GM19397 (cell line): ENCODE measurements at regions not wholly inside any gene's neighbourhood (a gene's known extent, or its start where the extent isn't known, plus 50 kb on each side); places are given as distances from the start of the nearest gene placed in this dataset.
"Not testable (repeated sequence)": the region's sequence is repeated elsewhere in the genome, so short reads cannot be mapped to it uniquely, and the experiment has no call there.

ENCODE experiments used
- ATAC-seq: cut with Tn5 transposase; IDR thresholded peaks from one replicate; pipeline ENCODE4 v1.9.1; 2021; ENCODE audit warnings: mild to moderate bottlenecking, moderate library complexity; ENCODE audit not compliant: unreplicated experiment

DNA sequence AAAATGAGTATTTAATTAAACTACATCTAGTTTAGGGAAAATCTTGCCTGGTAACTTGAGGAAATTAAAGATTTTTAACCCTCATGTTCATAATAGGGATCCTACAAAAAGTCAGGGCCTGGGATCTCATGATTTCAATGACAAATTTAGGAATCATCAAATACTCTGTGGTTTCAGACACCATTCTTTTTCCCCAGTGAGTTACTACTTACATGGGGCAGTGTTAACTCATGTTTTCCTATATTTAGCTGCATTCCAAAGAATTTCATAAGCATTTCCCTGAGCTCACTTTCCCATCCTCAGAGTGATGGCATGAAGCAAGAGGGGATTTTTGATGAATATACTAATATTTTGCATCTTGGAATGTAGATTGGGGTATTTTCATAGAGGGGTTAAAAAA is 321.7 kb downstream of the CENPW start:
- no peak for ATAC-seq

- no peak for ATAC-seq
Observed at GRCh38 chr6:126662966-126663365, 323.1 kb downstream of the CENPW start.

DNA sequence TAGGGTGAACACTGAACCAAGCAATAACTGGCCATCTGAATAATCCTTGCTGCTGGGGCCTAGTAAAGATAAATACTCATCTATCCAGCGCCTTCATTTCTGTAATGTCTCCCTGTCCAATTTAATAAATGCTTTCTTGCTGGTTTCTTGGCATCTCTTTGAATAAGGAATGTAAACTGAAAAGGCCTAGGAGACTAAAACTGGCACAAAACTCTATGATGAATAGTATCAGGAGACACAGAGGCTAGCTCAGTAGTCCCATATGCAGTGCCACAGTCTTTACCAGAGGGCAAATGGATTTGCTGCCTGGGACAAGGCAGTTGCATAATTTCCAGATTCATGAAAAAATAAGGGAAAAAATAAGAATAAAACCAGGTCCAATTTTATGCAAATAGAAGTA is 324.4 kb downstream of the CENPW start:
- no peak for ATAC-seq

DNA sequence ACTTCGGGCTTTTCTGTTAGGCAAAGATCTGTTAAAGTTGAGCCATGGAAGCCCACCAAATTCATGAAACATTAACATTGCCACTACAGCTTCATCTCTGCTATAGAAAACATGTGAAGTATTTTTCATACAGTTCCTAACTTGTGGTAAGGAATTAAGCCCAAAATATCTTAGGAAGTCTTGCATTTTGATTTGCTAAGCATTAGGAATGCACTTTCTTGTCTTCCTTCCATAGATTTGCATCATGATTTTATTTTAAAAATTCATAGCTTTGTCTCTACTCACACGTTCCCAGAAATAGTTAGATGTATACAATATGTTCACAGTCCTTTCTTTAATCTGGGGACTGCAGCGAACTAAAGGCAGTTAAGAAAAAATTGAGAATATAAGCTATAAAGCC is 325.6 kb downstream of the CENPW start:
- ATAC-seq = no peak

GRCh38 chr6:126667071-126667470 is 327.2 kb downstream of the CENPW start:
- no peak for ATAC-seq

GRCh38 chr6:126667728-126668127 is 327.8 kb downstream of the CENPW start:
- no peak for ATAC-seq

DNA sequence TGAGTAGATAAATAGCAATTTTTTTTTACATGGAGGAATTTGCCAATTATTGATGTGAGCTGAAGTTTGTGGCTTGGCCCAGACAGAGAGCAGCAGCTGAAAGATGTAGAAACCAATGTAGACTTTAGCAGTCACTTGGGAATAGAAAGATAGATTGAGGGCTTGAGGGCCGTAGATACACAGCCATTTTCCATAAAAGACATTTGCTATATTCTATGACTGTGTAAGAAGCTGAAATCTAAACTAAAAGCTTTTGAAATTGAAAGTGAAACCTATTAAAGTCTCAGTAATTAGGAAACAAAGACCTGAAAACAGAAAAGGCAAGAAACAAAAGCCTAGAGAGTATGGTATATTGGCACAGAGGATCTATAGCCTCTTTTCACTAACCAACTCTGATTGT is 332.7 kb downstream of the CENPW start:
- peak; percentile 72 for ATAC-seq

GRCh38 chr6:126673749-126674148 is 333.8 kb downstream of the CENPW start:
- not testable (repeated sequence) for ATAC-seq

DNA sequence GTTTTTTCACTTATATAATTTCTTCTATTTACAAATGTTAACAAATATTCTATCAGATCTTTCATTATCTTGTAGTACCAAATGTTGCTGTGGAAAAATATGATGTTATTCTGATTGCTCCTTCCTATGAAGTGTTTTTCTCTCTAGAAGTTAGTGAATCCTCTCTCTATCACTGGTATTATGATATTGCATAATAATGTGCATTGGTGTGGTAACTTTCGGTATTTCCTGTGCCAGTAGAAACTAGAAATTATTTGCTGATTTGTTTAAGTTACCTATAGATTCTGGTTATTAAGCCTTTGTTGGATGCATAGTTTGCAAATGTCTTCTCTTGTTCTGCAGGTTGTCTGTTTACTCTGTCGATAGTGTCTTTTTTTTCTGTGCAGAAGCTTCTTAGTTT is 342.5 kb downstream of the CENPW start:
- ATAC-seq = no peak

- ATAC-seq = no peak
Observed at GRCh38 chr6:126685182-126685581, 345.3 kb downstream of the CENPW start.

DNA sequence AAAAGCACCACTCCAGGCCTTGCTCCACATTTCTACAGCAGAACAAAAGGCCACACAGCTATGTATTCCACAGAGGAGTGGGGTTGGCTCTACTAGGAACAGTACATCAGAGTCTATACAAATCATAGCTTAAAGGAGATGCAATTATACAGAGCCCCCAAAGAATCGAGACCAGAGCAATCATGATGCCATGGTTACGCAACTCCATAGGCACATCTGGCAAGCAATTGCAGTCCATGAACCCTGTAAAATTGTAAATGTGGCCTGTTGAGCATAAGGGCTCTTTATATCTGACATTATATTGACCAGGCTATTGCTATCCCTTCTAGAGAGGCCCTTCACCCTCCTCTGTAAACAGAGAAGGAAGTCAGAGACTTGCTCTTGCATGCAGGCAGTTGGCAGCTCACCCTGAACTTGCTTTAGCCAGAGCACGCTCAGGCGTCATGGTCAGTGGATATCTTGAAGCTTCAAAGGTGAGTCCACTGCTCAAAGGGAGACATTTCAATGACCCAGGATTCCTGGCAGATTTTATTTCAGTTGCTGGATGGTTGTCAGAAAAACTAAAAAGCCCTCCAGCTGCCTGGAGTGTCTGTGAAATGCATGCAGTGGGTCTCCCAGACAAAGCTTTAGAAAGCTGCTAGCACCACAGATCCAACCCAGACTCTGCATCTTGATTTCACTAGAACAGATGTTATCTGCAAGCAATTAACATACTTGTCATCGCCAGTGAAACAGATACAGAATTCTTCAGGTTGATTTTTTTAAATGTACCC is 357.2 kb downstream of the CENPW start:
- no peak for ATAC-seq

DNA sequence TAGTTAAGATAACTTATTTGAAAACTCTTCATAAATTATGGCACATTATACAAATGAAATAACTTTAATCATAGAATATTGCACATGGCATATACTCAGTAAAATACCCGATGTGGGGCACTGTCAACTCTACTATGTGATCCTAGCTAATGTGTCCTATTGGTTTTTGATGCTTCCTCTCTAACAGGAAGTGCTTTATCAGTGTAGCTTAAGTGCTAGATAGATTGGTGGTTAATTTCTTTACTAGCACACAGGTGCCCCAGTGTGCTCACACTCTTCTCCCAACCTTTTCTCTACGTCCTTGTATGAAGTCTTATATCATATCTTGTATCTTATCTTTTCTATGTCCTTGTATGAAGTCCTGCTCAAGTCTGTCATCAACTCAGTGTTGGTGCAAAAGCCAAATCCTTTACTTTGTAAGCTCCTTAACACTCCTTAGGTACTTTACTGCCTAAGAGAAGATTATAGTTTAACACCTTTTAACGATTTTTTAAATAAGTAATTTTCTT is 358.9 kb downstream of the CENPW start:
- no peak for ATAC-seq

DNA sequence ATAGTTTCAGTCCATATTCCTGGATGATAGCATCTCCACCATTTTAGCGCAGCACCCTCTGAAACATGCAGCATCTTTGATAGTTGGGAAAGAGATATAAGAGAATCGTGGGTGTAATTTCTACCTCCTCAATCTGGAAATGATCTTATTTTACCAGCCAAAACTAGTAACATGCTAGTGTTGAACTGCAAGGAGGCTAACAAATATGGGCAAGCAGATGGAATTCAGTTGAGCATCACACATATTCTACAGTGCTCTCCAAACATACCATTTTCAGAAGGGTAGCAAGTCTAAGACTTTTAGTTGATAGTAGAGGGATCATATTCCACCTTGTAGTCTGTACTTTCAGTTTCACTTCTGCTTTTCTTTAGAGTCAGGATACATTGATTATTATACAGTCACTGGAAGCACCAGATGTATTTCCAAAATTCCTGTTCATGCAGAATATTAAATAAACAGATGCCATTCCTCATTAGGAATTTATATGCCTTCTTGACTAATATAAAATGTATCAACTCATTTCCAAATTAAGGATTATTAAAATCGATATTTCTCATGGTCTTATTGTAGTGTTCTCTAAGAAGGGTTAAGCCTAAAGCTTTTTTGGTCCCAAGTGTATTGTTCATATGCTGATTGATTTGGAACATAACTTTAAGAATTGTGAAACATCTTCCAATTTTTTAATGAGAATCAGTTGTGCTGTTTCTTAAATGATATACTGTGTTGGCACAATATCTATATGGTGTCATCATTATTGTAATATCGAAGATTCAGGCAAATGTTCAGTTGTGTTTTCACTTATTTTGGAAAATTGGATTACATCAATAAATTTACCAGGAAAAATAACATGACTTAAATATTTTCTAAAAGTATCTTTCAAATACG is 362.0 kb downstream of the CENPW start:
- no peak for ATAC-seq

DNA sequence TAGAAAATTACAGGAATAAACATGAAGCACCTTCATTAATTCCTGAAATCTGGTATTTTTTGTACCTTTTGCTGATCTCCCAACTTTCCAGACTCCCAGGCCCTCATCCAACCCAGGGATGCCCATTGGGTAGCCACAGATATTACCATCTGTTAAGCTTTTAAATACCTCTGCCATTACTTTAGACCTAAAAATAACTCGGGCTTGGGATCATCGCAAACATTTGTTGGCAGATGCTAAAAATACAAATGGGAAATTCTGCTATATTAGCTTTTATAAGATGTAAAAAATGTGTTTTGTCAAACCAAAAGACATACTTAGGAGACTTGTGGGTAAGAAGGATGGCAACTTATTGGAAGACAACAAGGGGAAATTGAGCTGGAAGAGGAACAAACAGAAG is 376.1 kb downstream of the CENPW start:
- ATAC-seq = no peak

- ATAC-seq = no peak
Observed at GRCh38 chr6:126716826-126717509, 377.1 kb downstream of the CENPW start.

DNA sequence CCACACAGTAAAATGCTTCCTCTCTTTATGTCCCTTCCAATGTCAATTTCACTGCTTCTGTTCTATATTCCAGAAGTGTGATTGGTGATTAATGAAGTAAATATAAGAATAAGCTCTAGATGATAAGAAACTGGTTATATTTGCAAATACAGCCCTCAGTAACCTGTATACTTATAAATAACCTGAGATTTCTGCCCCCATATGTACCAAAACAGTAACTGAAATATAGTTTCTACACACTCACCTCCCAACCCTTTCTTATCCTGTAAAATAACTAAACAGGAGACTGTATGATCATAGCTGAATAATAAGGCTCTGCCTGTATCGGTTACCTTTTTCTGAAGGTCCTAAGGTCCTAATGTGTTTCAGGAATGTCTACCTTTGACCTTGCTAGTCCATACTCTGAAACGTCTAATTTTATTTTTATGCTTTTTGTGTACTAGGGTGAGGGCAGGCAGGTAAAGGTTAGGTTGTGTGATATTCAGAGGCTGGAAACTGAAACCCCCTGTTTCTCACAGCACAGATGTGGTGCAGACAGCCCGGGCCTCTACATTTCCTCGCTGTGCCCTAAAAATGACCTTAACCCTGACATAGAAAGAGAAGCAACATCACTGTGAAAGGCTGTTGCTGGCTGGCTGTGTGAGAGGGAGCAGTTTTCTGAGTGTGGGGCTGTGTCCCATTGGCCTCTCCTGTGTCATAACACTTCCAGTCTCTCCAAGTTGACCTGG is 378.8 kb downstream of the CENPW start:
- ATAC-seq = no peak

DNA sequence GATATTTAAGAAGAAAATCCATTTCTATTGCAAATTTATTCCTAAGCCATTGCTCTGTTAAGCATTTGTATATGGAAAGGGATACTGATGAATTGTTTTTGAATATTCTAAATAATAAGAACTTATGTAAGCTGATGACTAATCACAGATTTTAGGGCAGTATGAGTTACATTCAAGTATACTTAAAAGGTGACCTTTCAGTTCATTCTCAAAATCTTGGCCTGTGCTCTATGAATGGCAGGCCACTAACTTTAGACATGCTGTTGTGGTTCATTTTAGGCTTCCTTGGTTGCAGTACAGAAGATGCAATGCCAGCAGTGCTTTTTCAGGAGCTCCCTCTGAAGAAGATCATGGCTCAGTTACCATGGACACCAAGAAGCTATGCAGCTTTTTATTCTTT is 380.4 kb downstream of the CENPW start:
- no peak for ATAC-seq

GRCh38 chr6:126721581-126722160 is 381.8 kb downstream of the CENPW start:
- ATAC-seq = no peak

DNA sequence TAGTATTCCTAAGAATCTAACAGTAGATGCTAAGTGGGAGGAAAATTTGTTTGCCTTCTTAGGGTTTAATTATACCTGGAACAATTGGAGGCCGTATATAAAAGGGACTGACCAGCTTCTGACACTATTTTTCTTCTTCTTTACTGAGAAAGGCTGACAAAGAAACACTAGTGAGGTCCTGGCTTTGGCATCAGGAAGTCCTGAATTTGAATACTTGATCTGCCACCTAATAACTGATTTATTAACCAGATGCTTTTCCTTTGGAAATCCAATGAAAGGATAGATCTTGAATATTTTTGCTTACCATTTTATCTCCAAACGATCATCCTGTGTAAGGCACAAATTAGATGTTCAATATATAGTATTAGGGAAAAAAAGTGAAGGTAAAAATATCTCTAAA is 382.5 kb downstream of the CENPW start:
- ATAC-seq = no peak

DNA sequence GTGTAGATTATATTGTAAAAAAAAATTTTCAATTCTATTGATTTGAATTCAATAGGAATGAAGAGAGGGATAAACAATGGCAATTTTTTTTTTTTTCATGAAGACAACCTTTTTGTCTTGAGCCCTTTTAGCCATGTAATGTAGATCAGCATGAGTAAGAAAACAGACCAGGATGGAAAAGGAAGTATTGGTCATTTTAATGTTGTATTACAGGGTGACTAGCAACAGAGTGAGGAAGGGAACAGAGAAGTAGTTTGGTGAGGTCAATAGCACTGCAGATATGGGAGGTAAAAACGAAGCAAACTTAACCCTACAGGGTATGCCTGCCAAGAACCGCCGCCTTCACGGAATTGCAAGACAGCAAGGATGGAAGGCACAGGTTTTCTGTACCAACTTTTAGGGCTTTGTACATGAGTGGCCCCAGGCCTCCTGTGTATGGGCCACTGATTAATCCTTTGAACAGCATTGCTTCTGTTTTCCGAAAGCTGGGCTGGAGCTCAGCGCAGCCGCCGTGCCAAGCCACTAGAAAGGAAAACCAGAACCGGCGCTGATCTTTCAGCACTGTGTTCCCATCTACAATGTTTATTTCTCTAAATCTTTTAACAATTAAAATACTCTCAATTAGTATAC is 383.7 kb downstream of the CENPW start:
- no peak for ATAC-seq
